Activated gamma-delta T cell treated with anti-CD3 and anti-CD28 coated beads, Interleukin-2, amount 50 U/mL, for 16 hours (primary cell): ENCODE measurements at regions not wholly inside any gene's neighbourhood (a gene's known extent, or its start where the extent isn't known, plus 50 kb on each side); places are given as distances from the start of the nearest gene placed in this dataset.

Experiments
- DNase-seq: peaks from one replicate; pipeline ENCODE4 v3.0.0-alpha.2; 2020; ENCODE audit warnings: low read depth

- DNase-seq: no peak
Observed at GRCh38 chr22:49282596-49282995, 545.1 kb downstream of the BRD1 start.

GRCh38 chr22:49281467-49282340 is 546.0 kb downstream of the BRD1 start:
- no peak for DNase-seq

- DNase-seq: no peak
Observed at GRCh38 chr22:49278340-49278739, 549.3 kb downstream of the BRD1 start.

GRCh38 chr22:49276567-49276966 is 551.1 kb downstream of the BRD1 start:
- DNase-seq: no peak

- DNase-seq: no peak
Observed at GRCh38 chr22:49274754-49275380, 552.8 kb downstream of the BRD1 start.

GRCh38 chr22:49272546-49273125 is 555.0 kb downstream of the BRD1 start:
- DNase-seq: no peak

- no peak for DNase-seq
Observed at GRCh38 chr22:49271831-49272230, 555.8 kb downstream of the BRD1 start.

- no peak for DNase-seq
Observed at GRCh38 chr22:49271369-49271727, 556.3 kb downstream of the BRD1 start.

- no peak for DNase-seq
Observed at GRCh38 chr22:49270595-49271368, 556.9 kb downstream of the BRD1 start.

GRCh38 chr22:49269928-49270327 is 557.7 kb downstream of the BRD1 start:
- DNase-seq: no peak

GRCh38 chr22:49269371-49269770 is 558.3 kb downstream of the BRD1 start:
- no peak for DNase-seq

- no peak for DNase-seq
Observed at GRCh38 chr22:49268924-49269323, 558.7 kb downstream of the BRD1 start.

GRCh38 chr22:49267996-49268395 is 559.7 kb downstream of the BRD1 start:
- no peak for DNase-seq

- DNase-seq: no peak
Observed at GRCh38 chr22:49266561-49267519, 560.8 kb downstream of the BRD1 start.

GRCh38 chr22:49264696-49265095 is 563.0 kb downstream of the BRD1 start:
- no peak for DNase-seq

- DNase-seq: no peak
Observed at GRCh38 chr22:49263101-49263500, 564.6 kb downstream of the BRD1 start.

GRCh38 chr22:49262167-49262566 is 565.5 kb downstream of the BRD1 start:
- DNase-seq: no peak

GRCh38 chr22:49261616-49262015 is 566.1 kb downstream of the BRD1 start:
- DNase-seq: no peak

- no peak for DNase-seq
Observed at GRCh38 chr22:49260681-49261580, 566.7 kb downstream of the BRD1 start.
